NCI-H2227 (cell line): ENCODE measurements at regions not wholly inside any gene's neighbourhood (a gene's known extent, or its start where the extent isn't known, plus 50 kb on each side); places are given as distances from the start of the nearest gene placed in this dataset.

Experiments
- DNase-seq: peaks from one replicate; lab custom pipeline; 2025; ENCODE audit not compliant: unreplicated experiment; lab: John Stamatoyannopoulos, UW

DNA sequence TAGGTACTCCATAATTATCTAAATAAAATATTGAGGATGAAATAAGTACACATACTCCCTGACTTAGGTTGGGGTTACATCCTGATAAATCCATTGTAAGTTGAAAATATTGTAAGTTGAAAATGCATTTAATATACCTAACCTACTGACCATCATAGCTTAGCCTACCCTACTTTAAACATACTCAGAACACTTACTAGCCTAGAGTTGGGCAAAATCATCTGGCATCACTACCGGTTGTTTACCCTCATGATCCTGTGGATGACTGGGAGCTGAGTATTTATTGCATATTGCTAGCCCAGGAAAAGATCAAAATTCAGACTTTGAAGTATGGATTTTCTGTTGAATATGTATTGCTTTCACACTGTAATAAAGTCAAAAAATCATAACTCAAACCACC, 467.3 kb downstream of the C6orf118 start:
- DNase-seq: no peak

GRCh38 chr6:164838068-164838615, 471.3 kb downstream of the C6orf118 start:
- DNase-seq: no peak

GRCh38 chr6:164836486-164836885, 472.9 kb downstream of the C6orf118 start:
- no peak for DNase-seq

DNA sequence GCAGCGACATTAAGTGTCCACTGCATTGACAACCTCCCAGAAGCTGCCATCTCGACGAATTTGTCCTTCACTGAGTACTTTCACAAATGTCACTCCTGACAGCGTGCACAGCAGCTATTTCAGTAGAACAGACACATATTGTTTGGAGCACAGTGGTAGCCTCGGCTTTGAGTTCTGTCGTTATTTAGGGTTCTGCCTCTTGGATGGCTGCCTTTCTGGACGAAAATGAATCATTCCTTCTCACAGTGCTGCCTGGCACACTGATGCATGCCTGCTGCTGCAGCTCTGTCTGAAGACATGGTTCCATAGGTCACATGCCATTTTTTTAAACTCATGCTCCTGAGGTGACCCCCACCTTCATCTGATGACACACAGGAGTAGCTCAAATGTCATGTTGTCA, 477.0 kb downstream of the C6orf118 start:
- no peak for DNase-seq

GRCh38 chr6:164827537-164827936, 481.9 kb downstream of the C6orf118 start:
- no peak for DNase-seq

DNA sequence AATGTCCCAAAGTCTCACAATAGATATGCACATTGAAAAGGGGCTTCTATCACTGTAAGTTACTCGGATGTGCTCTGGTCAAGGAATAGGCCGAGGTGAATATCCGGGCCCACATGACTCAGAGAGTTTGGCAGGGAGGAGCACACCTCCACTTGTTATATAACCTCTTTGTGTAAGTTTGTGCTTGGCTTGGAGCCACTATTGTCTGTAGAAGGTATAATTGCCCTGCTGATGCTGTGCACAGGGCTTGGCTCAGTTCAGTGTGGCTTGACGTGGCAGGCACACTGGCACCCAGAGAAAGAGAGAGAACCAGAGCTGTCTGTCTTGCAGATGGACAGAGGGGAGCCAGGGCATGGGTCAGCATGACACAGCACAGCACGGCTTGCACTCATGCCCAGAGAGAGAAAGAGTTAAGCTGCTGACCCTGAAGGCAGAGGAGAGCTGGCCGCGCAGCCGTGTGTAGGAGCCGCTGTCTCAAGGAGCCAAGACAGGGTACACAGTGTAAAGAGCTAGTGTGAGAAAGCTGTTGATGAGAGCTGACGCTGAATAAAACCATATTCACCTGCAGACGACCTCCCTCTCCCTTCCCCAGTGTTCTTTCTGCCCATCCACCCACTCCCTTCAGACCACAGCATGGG, 482.5 kb downstream of the C6orf118 start:
- no peak for DNase-seq

- DNase-seq: no peak
Measured at GRCh38 chr6:164825386-164825785, 484.0 kb downstream of the C6orf118 start.

- no peak for DNase-seq
Measured at GRCh38 chr6:164817662-164818061, 491.7 kb downstream of the C6orf118 start.

DNA sequence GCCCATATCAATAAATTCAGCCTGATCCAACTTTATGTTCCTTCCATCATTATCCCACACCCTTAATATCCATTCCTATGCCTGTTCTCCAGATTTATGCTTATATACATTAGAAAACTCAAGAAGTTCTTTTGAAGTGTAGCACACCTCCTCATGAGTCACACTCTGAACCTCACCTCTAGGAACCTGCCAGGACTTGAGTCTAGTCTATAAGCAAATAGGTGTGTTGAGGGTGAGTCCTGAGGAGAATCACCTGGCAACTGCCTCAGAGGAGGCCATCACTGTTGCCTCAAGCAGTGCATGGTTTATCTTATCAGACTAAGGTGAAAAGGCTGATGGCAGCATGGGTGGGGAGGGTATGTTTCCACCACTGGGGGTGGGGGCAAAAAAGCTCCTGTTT, 496.7 kb downstream of the C6orf118 start:
- DNase-seq: no peak

DNA sequence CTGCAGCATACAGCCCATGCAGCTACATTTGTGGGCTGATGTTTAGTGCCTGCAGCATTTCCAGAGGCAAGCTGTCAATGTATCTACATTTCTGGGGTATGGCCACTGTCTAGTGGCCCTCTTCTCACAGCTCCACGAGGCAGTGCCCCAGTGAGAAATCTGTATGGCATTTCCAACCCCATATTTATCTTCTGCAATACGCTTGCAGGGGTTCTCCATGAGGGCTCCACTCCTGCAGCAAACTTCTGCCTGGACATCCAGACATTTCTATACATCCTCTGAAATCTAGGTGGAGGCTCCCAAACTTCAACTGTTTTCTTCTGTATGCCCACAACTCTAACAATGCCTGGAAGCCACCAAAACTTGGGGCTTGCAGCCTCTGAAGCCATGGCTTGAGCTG, 502.3 kb downstream of the C6orf118 start:
- no peak for DNase-seq

DNA sequence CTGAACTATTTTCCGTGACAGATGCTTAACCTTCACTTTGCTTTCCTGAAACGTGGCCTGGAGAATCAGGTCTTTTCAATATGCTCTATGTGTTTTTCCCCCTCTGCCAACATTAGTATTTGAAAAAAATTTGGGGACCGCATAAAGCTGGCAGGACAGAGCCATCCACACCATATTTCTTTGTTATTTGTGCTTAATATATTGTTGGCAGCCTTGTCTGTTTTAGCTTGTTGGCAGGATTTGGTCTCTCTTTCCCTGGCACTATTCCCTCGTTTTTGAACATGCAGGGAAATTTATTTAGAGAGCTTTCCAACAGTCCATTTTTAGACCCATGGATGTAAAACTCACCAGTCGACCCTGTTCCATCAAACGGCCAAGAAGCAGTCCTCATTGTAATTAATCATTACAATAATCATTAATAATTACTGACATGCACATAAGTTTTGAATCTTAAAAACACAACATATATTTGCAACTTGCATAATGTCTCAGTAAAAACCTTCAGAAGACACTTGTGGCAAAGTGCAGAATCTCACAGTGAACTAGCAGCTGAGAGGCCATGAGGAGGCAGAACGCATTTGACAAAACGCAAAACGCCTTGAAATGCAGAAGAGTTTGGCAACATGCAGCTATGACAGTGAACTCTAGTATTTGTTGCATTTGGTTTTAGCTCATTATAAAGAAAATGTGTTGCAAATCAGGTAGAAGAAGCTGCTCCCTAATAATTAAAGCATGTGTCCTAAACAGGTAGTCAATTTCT, 514.2 kb downstream of the C6orf118 start:
- no peak for DNase-seq

GRCh38 chr6:164792666-164793065, 516.7 kb downstream of the C6orf118 start:
- DNase-seq: no peak

- DNase-seq: no peak
Measured at GRCh38 chr6:164791498-164791897, 517.9 kb downstream of the C6orf118 start.

DNA sequence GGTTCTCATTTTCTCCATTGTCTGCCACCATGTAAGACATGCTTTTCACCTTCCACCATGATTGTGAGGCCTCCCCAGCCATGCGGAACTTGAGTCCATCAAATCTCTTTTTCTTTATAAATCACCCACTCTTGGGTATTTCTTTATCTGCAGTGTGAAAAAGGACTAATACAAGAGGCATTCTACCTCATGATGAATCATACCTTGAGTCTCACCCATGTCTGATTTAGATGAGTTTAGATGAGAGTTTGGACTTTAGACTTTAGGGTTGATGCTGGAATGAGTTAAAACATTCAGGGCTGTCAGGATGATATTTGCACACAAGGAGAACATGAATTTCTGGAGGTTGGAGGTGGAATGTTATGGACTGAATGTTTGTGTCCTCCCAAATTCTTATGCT, 545.6 kb downstream of the C6orf118 start:
- no peak for DNase-seq

- no peak for DNase-seq
Measured at GRCh38 chr6:164757451-164757850, 552.0 kb downstream of the C6orf118 start.

- DNase-seq: no peak
Measured at GRCh38 chr6:164756723-164757122, 552.7 kb downstream of the C6orf118 start.

GRCh38 chr6:164756142-164756541, 553.3 kb downstream of the C6orf118 start:
- DNase-seq: no peak

- no peak for DNase-seq
Measured at GRCh38 chr6:164753517-164753916, 555.9 kb downstream of the C6orf118 start.

DNA sequence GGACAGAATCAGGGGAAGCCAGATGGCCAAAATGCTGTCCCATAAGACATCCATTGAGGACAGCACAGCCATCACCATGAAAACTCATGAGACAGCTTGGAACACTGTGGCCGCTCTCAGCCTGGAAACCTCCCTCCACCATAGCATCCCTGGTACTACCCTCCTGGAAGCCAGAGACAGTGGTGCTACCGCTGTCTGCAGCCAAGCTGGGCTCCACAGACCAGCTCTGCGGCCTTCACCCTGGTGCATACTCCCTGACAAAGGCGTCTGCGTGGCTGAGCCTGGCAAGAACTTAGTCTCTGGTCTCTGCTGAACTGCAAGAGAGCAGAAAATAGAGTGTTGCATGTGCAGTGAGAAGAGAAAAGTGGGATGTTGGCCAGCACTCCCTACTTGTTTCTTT, 558.0 kb downstream of the C6orf118 start:
- DNase-seq: no peak

DNA sequence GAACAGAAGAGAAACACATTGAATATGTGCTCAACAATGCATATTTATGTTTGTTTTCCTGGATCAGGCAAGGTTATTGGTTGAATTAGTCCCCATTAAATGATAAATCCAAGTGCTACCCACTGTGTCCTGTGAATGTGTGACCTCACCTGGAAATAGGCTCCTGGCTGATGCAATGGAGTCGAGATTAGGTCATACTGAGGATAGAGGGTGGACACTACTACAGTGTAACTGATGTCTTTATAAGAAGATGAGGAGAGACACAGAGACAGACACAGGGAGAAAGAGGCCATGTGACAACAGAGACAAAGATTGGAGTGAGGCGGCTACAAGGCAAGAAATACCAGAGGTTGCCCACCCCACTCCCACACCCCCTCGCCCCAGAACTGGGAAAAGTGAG, 559.3 kb downstream of the C6orf118 start:
- no peak for DNase-seq

- no peak for DNase-seq
Measured at GRCh38 chr6:164749221-164750064, 560.0 kb downstream of the C6orf118 start.

GRCh38 chr6:164744301-164744700, 565.1 kb downstream of the C6orf118 start:
- DNase-seq: no peak
